ENCODE measurements at regions not wholly inside any gene's neighbourhood (a gene's known extent, or its start where the extent isn't known, plus 50 kb on each side); places are given as distances from the start of the nearest gene placed in this dataset.
"Not testable (repeated sequence)": the region's sequence is repeated elsewhere in the genome, so short reads cannot be mapped to it uniquely, and the experiment has no call there.

DNA sequence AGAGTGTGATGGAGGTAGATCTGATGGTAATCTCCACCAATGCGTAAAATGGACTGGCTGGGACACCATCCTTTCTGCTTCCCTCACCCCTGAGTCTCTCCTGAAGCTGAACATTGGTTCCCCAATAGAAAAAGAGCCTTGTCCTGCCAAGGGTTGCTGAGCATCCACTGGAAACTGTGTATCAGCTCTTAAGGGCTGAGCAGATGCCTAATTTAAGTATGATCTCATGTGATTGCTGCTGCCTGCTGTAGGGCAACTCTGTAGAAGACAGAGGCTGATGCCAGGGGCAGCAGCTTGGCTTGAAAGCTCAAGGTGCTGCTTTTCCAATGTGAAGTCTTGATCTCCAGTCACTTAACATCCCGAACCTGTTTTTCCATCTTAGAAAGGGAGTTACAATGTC lies 310.3 kb upstream of the CCL2 start:
- DNase-seq (ENCODE audit: low spot score) = no peak

DNA sequence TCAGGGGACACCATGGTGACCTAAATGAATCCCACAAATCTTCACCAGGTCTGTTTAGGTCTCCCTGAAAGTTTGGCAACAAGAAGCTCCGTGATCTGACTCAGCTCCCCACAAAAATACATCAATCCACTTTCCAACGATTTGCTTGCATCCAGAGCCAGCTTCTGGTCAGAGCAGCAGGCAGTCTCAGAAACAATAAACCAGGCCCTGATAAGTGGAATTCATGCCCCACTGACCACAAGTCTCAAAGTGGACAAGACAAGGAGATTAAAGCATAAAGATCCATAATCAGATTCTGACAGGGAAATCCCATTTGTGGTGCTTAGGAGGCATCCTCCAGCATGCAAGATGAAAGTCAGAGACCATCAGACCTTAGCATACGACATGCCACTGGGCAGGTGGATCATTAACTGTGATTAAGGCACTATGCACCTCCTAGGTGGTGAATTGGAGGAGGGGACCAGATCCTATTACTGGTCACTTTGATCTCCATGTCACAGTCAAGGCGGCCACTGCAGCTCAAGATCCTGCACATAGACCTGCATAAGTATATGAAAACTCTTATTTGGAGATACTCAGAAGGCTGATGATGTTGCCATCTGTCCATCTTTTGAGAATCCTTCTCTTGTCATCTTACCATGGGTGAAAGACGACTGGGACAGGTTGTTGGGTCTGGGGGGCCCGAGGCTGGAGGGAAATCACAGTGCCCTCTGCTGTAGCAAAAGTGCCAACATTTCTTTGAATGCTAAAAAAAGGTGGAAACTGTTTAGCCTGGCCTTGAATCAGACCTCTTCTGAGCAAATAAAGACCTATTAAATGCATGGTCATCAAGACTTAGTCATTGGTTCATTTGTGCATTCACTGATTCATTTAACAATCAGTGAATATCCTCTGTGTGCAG lies 309.2 kb upstream of the CCL2 start:
- no peak for DNase-seq (ENCODE audit: low spot score)

DNA sequence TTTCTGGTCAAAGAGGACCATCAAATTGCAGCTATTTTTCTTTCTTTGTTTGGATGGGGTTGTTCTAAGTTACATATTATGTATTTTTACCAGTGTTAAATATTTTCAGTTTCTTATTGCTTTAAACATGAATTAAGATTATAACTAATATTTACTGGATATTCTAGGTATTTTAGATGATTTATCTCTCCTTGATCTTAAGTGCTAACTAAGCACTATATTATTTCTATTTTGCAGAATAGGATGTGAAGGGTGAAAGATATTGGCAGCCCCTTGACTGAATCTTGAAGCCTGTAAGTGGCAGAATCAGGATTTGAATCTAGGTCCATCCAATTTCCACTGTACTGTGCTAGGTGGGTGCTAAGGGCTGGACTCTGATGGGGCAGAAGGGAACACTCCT lies 307.3 kb upstream of the CCL2 start:
- DNase-seq (ENCODE audit: low spot score) = no peak

DNA sequence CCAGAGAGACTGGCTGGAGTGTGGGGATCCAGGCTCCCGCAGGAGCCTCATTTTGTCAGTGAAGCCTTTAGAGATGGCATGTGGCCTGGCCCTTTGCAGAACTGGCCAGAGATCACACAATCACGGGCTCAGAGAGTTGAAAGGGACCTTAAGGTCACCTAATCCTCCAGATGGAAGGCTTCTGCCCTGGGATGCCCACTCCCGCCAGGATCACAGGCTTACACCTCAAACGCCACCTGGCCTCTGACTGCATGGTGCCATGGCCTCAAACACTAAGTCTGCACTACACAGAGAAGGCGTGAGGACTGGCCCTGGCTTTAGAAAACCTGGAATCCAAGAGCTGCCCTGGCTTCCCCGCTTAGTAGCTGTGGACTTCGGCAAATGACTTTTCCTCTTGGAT lies 306.8 kb upstream of the CCL2 start:
- no peak for DNase-seq (ENCODE audit: low spot score)

DNA sequence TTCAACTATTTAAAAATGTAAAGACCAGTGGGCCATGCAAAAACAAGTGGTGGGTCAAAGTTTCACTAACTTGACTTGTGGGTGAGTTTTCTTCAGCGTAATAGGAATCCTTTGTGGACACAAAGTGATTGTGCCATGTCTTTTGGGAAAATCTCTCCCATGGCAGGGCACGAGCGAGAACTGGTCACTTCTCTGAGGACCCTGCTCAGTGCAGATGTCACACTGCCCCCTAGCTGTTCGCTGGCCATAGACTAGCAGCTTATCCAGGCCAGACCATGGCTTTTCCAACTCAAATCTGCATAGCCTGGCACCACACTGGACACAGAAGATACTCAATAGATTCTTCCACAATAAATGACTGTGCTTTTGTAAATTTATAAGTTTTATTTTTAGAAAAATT lies 306.0 kb upstream of the CCL2 start:
- DNase-seq (ENCODE audit: low spot score) = no peak

DNA sequence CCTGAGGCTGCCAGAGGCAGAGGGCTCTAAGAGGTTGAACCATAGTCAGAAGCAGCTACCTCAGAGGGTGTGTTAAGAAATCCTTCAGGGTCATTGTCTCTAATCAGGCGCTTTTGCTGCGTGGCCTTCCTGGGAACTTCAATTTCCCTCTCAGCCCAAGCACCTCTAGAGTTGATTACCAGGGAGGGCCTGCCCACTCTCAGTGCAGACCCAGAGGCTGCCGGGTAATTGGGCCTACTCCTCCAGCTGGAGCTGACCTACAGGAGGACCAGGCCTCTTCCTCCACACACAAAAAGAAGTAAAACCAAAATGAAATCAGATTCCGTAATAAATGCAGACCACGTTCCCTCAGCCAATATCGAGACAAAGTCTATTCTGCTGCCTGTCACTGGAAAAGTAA lies 305.0 kb upstream of the CCL2 start:
- DNase-seq (ENCODE audit: low spot score) = no peak

DNA sequence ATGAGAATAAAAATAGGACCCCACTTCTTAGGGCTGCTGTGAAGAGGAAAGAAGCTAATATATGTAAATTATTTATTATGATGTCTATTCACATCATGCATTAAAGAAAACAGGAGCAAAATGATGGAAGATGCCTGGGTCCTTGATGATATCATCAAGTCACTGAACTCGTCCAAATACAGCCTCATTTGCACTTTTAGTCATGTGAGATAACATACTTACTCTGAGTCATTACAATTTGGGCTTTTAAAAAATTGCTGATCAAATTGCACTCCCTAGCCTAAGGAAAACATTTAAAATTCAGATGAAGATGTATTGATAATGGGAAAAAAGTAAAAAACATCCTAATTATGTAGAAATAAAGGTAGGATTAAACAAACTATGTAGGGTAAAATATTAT lies 302.7 kb upstream of the CCL2 start:
- no peak for DNase-seq (ENCODE audit: low spot score)

DNA sequence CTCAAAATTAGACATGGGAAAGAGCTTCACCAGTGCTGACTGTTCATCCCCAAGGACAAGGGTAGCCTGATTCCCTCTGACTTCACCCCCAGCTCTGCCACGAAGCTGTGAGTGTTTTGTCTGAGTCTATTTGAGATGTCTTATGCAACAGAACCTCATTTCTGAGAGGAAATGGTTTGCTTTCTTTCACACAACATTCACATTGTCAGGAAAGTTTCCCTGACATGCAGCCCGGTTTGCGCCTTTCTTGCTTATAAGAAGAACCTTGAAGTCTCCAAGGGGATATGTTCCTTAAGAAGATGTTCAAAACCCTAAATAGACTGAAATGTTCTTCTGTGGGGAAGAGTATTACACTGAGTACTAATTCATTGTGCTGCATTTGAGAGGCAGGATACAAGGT lies 300.5 kb upstream of the CCL2 start:
- peak; percentile 7 for DNase-seq (ENCODE audit: low spot score)

DNA sequence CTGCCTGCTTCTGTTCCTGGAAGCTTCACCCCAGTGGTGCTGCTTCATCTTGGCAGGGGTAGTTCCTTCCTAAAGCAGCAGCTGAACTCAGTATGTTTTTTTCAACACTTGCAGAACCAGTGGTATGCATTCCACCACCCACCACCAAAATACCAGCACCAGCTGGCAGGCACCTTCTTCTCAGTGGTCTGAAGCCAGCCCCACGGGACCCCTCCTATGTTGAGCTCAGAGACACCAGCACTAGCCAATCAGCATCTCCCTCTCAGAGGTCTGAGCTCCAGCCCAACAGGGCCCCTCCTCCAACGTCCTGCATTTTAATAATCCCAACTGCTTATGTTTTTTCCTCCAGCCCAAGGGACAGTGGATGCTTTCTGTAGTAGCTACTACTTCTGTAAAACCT lies 299.6 kb upstream of the CCL2 start:
- DNase-seq (ENCODE audit: low spot score) = no peak

DNA sequence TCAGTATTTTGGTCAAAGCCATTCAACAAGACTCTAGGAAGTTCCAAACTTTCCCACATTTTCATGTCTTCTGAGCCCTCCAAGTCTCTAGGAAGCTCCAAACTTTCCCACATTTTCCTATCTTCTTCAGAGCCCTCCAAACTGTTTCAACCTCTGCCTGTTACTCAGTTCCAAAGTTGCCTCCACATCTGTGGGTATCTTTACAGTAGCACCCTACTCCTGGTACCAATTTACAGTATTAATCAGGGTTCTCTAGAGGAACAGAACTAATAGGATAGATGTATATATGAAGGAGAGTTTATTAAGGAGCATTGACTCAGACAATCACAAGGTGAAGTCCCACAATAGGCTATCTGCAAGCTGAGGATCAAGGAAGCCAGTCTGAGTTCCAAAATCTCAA lies 296.0 kb upstream of the CCL2 start:
- not testable (repeated sequence) for DNase-seq (ENCODE audit: low spot score)

DNA sequence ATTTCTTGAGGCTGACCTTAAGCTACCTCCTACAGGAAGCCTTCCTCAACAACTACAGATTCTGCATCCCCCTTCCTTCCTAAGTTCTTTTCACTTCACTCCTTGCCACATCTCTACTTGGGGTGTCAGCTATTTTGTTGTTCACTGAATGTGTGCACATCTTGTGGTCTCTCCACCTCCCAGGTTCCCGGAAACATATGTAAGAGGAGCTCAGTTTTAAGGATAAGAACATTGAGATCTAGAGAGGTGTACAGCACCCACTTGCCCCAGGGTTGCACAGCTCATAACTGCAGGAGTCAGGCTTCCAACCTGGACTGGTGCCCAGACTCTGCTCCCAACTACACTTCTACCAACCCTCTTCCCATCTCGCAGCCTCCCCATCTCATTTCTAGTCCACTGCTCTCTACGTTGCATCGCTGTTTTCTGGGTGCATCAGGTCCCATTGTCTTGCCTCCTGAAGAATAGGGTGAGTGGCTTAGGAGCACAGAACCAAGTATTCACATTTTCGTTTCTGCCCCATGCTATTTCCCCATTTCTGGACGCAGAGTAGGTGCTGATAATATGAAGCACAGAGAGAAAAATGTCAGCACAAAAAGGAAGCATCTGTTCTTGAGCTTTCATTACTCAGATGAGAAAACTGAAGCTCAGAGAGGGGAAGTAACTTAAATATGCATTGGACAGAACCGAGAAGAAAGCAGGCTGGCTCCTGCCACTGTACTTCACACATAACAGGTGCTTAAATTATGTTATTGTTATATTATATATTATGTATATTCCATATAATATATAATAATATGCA lies 292.0 kb upstream of the CCL2 start:
- DNase-seq (ENCODE audit: low spot score) = no peak

DNA sequence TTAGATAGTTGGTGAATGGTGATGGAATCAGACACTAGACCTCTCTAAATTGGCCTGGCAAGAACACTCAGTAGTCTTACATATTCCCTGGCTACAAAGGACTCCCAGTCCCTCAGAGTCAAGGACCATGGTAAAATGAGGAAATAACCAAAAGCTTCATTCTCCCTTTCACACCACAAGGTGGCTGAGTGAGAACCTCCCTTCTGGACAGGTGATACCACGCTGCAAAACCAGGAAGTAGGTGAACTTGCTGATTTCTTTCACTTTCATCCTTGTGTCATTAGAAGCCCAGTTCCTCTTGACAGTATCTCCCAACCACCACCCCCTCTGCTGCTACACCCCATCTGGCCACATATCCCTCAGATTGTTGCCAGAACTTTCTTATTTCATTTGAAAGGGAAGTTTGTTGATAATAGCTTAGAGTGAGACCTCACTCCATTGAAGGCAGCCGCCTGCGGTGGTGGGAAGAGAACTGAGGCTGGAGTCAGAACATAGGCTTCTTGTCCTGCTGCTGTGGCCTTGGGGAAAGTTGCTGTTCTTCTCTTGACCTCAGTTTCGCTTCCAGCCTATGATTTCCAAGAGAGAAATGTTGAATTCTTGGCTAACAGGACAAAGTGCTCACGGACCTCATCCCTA lies 290.6 kb upstream of the CCL2 start:
- no peak for DNase-seq (ENCODE audit: low spot score)

DNA sequence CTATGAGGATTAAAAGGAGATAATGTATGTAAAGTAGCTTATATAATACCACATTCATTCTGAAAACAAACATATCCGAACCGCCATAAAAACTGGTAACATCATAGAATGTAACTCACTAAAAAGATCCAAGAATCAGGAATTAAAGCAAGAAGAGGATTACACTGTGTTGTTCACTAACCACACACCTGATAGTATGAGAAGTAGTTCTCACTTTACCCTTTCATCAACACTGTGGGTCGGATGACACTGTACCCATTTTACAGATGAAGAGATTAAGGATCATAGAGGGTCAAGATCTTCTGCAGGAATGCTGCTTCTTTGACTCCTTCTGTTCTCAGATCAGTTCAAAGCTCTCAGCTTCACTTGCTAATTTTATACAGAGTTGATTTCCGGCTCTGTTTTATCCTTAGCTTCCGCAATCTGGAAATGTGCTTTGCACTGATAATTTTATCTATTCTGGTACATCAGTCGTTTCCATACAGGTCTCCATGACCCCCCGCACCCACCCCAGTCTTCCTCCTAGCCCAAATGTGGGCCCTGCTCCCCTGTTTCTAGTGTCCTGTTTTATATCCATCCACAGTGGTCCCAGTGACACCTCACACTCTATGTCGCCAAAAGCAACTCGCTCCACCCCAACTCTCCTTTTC lies 288.6 kb upstream of the CCL2 start:
- no peak for DNase-seq (ENCODE audit: low spot score)

DNA sequence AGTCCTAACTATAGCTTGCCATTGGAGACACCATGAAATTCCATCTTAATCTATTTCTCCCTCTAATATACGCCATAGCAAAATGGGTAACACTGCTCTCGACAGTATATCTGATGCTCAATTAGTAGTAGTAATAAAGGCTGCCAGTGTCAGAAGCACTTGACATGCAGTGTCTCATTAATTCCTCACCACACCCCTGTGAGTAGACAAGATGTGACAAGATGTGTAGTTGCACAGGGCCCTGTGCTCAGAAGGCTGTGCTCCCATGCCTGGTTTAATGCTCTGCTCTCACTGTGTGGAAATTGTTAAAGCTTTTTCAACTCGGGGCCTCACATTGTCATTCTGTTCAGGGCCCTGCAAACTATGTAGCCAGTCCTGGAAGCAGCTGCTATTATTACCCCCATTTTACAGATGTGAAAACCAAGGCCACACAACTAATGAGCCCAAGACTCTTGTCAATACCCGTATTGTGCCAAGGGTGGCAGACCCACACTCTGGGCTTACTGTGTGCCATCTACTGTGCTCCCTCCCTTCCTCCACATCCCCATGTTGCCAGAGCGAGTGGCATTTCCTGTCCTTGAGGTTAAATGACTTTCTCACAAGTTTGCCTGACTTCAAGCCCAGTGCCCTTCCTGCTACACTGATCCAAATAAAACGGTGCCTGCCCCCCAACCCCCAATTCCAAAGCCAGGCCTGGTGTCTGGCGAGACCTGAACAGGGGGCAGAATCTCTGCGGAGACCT lies 287.3 kb upstream of the CCL2 start:
- DNase-seq (ENCODE audit: low spot score) = peak; percentile 25

DNA sequence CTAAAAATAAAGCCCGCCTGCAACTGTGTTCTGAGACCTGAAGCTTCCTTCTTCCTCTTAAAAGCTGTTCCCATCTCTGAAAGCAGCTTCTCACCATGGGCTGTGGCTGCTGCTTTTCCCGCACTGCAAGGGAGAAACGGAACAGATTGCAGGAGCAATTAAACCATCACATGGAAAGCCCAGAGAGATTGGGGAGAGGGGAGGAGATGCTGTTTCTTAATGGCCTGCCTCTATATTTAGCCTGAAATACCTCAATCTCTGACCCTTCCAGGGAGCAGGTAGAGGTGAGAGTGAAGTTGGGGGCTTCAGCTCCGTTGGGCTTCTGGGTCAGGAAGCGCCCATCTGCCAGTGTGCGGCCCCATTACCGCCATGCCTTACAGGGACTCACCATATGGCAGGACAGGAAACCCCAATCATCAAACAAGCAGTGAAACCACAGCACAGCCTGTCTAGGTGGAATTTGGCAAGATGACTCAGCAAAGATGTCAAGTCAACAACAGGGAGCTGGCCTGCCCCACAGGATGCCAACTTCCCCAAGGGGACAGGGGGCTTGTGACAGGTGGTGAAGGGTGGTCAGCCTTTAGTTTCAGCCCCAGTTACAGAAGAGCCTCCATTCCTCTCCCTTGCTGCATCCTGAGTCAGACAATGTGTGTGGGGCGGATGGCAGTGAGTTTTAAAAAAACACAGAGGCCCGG lies 286.6 kb upstream of the CCL2 start:
- no peak for DNase-seq (ENCODE audit: low spot score)

DNA sequence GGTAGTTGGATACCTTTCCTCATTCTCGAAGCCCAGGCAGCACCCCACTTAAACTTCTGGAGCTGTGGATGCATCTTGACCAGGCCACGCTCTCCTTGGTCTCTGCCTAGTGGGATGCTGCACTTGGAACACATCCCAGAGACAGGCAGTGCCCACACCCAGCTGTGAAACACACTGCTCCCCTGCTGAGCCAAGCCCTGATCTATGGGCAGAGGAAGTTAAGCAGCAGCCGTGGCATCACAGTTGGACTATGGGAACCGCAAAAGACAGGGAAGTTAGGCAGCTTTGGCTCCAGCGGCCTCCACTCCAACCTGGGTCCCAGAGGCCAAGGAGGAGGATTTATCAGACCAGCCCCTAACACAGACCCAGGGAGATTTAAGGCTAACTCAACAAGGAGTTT lies 284.8 kb upstream of the CCL2 start:
- DNase-seq (ENCODE audit: low spot score) = no peak

DNA sequence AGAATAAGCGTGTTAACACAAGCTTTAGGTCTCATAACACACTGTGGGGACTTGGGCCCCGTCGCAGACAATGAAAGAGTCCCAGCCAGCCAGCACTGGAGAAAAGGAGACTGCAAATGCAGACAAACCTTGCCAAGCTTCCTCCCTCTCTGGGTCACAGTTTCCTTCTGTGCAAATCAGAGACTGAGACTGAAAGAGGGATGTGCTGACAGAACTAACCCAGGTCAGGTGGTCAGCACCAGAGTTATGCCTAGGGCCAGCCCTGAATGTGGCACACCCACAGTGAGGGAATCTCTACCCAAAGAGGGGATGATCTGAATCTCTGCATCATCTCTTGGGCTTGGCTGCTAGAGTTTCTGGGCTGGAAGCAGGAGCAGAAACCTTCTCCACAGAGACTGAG lies 282.3 kb upstream of the CCL2 start:
- DNase-seq (ENCODE audit: low spot score) = no peak

DNA sequence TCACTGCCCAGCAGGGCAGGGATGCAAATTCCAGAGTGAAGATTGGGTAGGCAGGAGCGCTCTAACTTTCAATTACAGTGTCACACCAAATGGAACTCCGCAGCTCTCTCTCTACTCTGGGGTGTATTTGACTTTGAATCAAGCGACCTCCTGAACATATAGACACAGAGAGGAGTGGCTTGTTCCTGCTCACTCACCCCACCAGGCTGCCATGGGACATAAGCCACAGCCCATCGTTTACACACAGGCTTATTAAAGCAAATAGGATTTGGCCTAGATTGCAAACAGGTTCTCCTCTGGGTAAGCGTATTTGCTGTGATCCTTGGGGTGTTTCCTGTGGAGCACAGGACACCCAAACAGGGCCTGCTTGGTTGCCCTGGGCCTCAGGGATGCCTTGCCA lies 281.6 kb upstream of the CCL2 start:
- DNase-seq (ENCODE audit: low spot score) = no peak

DNA sequence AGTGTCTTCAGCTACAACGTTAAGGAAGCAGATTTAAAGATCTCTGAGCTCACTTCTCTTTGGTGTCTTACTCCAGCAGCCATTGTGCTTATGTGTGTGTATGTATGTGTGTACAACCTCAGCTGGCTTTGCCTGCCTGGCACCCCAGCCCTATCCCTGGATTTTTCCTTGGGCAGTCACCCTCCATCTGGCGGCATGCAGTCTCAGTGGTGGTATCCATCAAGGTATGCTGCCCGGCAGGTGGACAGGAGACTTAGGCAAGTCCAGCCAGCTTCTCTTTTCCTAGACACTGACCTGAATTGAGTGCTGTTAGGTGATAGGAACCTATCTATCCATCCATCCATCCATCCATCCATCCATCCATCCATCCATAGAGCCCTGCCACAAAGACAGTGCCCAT lies 280.8 kb upstream of the CCL2 start:
- no peak for DNase-seq (ENCODE audit: low spot score)

DNA sequence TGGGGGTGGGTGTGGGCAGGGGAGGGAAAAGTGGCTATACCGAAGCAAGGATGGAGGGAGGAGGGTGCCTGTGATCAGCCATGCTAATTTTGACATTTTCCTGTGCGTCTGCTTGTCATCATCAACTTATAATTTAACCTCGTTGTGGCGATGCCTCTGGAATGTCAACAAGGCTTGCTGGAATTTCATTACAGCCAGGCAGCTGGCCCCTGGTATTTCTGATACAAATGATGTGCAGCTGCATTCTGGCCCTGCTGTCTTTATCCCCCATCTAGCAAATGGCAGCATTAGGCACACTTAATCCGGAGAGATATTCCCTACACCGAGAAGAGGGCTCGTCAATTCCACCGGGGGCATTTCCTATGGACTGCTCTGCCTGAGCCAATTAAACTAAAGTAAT lies 278.3 kb upstream of the CCL2 start:
- no peak for DNase-seq (ENCODE audit: low spot score)

Data from putamen (tissue), 1 donor.